ENCODE measurements at regions not wholly inside any gene's neighbourhood (a gene's known extent, or its start where the extent isn't known, plus 50 kb on each side); places are given as distances from the start of the nearest gene placed in this dataset.

- no peaks in the 10 kb centered on the region for H3K36me3 ChIP-seq
- H3K4me1 ChIP-seq, result no peaks in the 10 kb centered on the region
- H3K4me3 ChIP-seq, result no peak overlapping the region
- no peaks in the 10 kb centered on the region for H3K27me3 ChIP-seq
- no peaks in the 10 kb centered on the region for H3K9me3 ChIP-seq
- TF ChIP-seq, protein P1, sequence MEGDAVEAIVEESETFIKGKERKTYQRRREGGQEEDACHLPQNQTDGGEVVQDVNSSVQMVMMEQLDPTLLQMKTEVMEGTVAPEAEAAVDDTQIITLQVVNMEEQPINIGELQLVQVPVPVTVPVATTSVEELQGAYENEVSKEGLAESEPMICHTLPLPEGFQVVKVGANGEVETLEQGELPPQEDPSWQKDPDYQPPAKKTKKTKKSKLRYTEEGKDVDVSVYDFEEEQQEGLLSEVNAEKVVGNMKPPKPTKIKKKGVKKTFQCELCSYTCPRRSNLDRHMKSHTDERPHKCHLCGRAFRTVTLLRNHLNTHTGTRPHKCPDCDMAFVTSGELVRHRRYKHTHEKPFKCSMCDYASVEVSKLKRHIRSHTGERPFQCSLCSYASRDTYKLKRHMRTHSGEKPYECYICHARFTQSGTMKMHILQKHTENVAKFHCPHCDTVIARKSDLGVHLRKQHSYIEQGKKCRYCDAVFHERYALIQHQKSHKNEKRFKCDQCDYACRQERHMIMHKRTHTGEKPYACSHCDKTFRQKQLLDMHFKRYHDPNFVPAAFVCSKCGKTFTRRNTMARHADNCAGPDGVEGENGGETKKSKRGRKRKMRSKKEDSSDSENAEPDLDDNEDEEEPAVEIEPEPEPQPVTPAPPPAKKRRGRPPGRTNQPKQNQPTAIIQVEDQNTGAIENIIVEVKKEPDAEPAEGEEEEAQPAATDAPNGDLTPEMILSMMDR (IDR thresholded peaks at IDR 0.05), result no peak
- no peak for TF ChIP-seq POLR2A (IDR thresholded peaks at IDR 0.05)
- no peak for TF ChIP-seq EP300 (IDR thresholded peaks at IDR 0.05)
- WGBS, 2 donors, result 92 to 95% methylated on average over 4 of the region's 4 CpGs
- no peak for DNase-seq (ENCODE audit: low spot score in 2 of 2)
- no peak overlapping the region for H3K27ac ChIP-seq
Observed at GRCh38 chr2:176779917-176780316, 432.7 kb upstream of the HNRNPA3 start.

- H3K27me3 ChIP-seq, result no peaks in the 10 kb centered on the region
- no peaks in the 10 kb centered on the region for H3K9me3 ChIP-seq
- H3K4me3 ChIP-seq, result no peak overlapping the region
- DNase-seq (ENCODE audit: low spot score in 2 of 2), result no peak
- no peak for TF ChIP-seq POLR2A (IDR thresholded peaks at IDR 0.05)
- TF ChIP-seq, protein P1 (IDR thresholded peaks at IDR 0.05), result no peak
- no peak overlapping the region for H3K27ac ChIP-seq
- H3K36me3 ChIP-seq, result no peaks in the 10 kb centered on the region
- WGBS, 2 donors, result 79 to 92% methylated on average over 2 of the region's 2 CpGs
- H3K4me1 ChIP-seq, result no peaks in the 10 kb centered on the region
Observed at GRCh38 chr2:176780348-176780747, 432.2 kb upstream of the HNRNPA3 start.

DNA sequence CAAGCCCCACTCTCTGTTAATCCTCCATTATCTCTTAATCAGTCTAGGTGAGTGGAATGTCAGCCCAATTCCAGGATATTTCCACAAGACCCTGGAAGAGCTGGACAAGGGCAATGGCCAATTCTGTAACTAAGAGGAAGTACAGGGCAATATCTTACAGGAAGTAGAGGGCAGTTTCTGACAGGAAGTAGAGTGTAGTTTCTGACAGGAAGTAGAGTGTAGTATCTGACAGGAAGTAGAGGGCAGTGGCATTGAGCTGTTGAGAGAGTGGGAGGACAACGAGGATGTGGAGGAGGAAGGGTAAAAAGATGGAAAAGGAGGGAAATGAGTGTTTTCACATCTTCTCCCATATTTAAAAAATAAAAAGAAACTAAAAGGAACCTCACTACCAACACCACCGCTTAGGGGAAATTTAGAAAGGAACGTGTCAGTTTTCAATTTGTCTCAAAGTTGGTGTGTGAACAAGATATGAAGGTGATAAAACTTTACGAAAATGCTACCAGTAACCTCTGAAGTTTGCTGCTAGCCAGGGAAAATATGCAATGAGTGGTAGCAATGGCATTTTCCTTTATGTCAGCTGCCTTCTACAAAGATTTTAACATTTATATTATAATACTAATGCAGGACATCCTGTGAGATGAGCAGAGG lies 430.9 kb upstream of the HNRNPA3 start:
- Histone ChIP-seq H3K4me3 (no peak overlapping the region), H3K36me3 (no peaks in the 10 kb centered on the region), H3K27ac (no peak overlapping the region), H3K9me3 (no peaks in the 10 kb centered on the region), H3K4me1 (no peaks in the 10 kb centered on the region), H3K27me3 (no peaks in the 10 kb centered on the region)
- WGBS, 2 donors, result 64 to 68% methylated on average over 4 of the region's 4 CpGs
- TF ChIP-seq POLR2A (IDR thresholded peaks at IDR 0.05) (no peak), EP300 (IDR thresholded peaks at IDR 0.05) (no peak)
- TF ChIP-seq, protein P1 (IDR thresholded peaks at IDR 0.05), result no peak
- DNase-seq (ENCODE audit: low spot score in 2 of 2), result no peak

DNA sequence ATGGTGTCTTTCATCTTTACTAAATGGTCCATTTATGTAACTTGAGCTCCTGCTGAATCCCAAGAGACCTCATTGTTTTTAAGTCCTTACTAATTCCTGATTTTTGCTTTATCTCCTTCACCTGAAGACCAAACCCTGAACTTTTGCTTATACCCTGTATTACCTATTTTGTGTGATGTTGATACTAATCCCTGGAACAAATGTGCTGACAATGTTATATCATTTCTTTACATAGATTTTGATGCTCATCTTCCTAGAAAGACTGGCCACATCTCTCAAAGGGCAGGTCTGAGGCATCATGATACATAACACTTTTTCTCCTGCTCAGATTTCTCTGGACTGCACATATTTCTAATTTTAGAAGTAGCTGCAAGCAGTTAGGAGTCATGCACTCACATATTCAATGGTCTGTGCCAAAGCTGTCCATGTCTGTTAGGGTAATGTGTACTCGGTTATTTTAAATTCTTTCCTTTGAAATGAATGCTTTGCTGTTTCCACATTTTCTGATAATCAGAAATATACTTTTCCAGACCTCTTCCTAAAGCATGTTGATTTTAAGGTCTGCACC lies 427.9 kb upstream of the HNRNPA3 start:
- 58 to 76% methylated on average over 1 of the region's 1 CpG for WGBS, 2 donors
- H3K27me3 ChIP-seq, result no peaks in the 10 kb centered on the region
- TF ChIP-seq, protein P1 (IDR thresholded peaks at IDR 0.05), result no peak
- TF ChIP-seq POLR2A (IDR thresholded peaks at IDR 0.05), result no peak
- no peak for TF ChIP-seq EP300 (IDR thresholded peaks at IDR 0.05)
- no peaks in the 10 kb centered on the region for H3K4me1 ChIP-seq
- H3K4me3 ChIP-seq, result no peak overlapping the region
- H3K27ac ChIP-seq, result no peak overlapping the region
- no peak for DNase-seq (ENCODE audit: low spot score in 2 of 2)
- no peaks in the 10 kb centered on the region for H3K36me3 ChIP-seq
- H3K9me3 ChIP-seq, result no peaks in the 10 kb centered on the region

- Histone ChIP-seq H3K27ac (no peak overlapping the region), H3K4me1 (no peaks in the 10 kb centered on the region), H3K4me3 (no peak overlapping the region), H3K27me3 (no peaks in the 10 kb centered on the region), H3K9me3 (no peaks in the 10 kb centered on the region), H3K36me3 (no peaks in the 10 kb centered on the region)
- WGBS, 2 donors, result 50% methylated on average over 1 of the region's 1 CpG
- no peak for TF ChIP-seq POLR2A (IDR thresholded peaks at IDR 0.05)
- TF ChIP-seq, protein P1 (IDR thresholded peaks at IDR 0.05), result no peak
- no peak for TF ChIP-seq EP300 (IDR thresholded peaks at IDR 0.05)
- no peak for DNase-seq (ENCODE audit: low spot score in 2 of 2)
Observed at GRCh38 chr2:176789751-176790150, 422.8 kb upstream of the HNRNPA3 start.
